ENCODE measurements at regions not wholly inside any gene's neighbourhood (a gene's known extent, or its start where the extent isn't known, plus 50 kb on each side); places are given as distances from the start of the nearest gene placed in this dataset.
"Not testable (repeated sequence)": the region's sequence is repeated elsewhere in the genome, so short reads cannot be mapped to it uniquely, and the experiment has no call there.

DNA sequence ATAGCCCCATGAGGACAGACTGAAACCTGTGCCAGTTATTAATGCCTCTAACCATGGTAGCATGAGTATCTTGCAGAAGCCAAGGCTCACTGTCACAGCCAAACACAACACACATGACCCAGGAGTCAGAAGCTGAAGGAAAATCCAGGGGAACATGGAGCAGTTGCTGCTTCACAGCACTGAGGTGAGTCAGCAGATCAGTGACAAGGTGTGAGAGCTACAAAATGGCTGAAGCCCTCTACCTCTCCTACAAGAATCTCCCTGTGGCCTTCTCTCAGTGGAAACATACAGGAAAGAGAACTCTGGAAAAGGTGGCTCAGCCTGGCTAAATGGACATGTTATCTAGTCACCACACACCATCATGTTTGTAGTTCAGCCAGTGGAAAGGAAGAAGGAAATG lies 93.5 kb downstream of the NAB1 start:
- H3K9me3 Mint-ChIP-seq (ENCODE audit: low read depth), result no peaks in the 10 kb centered on the region
- H3K27ac Mint-ChIP-seq, result no peak overlapping the region
- peaks cover 25% of the 10 kb centered on the region for H3K4me1 Mint-ChIP-seq (ENCODE audit: low read depth)
- H3K4me3 Mint-ChIP-seq, result no peak overlapping the region
- H3K27me3 Mint-ChIP-seq, result no peaks in the 10 kb centered on the region
- H3K36me3 Mint-ChIP-seq, result peaks cover 5% of the 10 kb centered on the region

DNA sequence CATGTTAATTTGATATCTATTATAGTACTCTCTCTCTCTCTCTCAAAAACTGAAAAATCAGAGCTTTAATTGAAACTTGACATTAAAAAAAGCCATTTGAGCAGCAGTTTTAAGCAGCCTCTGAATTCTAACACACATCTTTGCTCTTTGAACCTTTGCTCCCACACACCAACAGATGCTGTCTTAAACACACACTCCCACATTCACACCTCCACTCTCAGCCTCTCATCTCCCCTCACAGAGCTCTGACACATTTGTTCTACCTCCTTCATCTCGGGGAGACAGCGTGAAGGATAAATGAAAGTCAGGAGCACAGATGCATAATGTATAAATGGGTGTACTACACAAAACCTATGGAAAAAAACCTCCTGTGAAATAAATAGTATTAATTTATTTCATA lies 95.2 kb downstream of the NAB1 start:
- H3K36me3 Mint-ChIP-seq, result peaks cover 5% of the 10 kb centered on the region
- no peaks in the 10 kb centered on the region for H3K27me3 Mint-ChIP-seq
- H3K4me1 Mint-ChIP-seq (ENCODE audit: low read depth), result peaks cover 27% of the 10 kb centered on the region
- no peaks in the 10 kb centered on the region for H3K9me3 Mint-ChIP-seq (ENCODE audit: low read depth)
- H3K4me3 Mint-ChIP-seq, result no peak overlapping the region
- H3K27ac Mint-ChIP-seq, result peak overlapping the region; percentile 61

DNA sequence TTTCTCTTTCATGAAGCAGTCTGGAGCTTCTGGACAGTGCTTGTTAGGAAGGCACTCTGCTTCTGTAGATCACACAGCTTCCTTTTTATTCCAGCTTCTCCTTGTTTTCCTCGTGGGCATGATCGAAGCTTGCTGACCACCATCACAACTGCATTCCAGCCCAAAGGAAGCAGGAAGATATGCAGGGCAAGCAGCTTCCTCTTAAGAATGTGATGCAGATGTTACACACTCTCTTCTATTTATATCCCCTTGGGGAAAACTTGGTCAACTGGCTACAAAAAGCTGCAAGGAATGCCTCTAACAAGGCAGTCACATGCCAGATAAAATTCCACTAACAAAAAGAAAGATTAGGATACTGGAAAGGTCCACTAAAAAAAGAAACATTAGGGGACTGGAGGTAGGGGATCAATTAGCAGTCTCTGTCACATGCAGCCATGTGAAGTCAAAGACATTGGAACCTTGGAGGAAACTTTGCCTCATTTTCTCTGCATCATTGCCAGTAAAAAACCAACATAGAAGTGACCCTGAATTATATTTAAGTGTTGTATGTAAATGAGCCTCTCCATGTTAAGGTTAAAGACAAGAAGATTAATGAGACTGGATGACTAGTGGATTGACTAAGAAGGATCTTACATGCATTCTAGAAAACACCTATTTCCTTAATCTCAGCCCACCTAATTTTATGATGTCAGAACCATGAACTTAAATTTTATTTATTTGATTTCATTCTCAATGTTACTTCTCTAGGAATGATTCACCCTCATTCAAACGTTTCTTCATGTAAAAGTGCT lies 98.3 kb downstream of the NAB1 start:
- no peak overlapping the region for H3K4me3 Mint-ChIP-seq
- H3K27ac Mint-ChIP-seq, result no peak overlapping the region
- H3K9me3 Mint-ChIP-seq (ENCODE audit: low read depth), result no peaks in the 10 kb centered on the region
- no peaks in the 10 kb centered on the region for H3K36me3 Mint-ChIP-seq
- H3K27me3 Mint-ChIP-seq, result no peaks in the 10 kb centered on the region
- H3K4me1 Mint-ChIP-seq (ENCODE audit: low read depth), result peaks cover 27% of the 10 kb centered on the region

DNA sequence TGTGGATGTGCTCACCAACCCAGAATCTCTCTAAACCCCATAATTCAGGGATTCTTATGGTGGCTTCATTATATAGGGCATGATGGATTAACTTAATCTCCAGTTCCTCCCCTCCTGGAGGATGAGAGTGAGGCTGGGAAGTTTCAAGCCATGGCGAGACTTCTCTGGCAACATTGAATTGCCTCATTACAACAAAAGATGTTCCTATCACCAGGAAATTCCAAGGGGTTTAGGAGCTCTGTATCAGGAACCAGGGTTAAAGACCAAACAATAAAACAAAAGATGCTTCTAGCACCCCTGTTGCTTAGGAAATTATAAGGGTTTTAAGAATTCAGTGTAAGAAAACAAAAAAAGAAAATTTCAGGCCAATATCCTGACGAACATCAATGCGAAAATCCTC lies 100.1 kb downstream of the NAB1 start:
- Mint-ChIP-seq H3K27ac (no peak overlapping the region), H3K36me3 (no peaks in the 10 kb centered on the region), H3K9me3 (ENCODE audit: low read depth) (no peaks in the 10 kb centered on the region), H3K4me3 (no peak overlapping the region), H3K4me1 (ENCODE audit: low read depth) (peaks cover 16% of the 10 kb centered on the region), H3K27me3 (no peaks in the 10 kb centered on the region)

DNA sequence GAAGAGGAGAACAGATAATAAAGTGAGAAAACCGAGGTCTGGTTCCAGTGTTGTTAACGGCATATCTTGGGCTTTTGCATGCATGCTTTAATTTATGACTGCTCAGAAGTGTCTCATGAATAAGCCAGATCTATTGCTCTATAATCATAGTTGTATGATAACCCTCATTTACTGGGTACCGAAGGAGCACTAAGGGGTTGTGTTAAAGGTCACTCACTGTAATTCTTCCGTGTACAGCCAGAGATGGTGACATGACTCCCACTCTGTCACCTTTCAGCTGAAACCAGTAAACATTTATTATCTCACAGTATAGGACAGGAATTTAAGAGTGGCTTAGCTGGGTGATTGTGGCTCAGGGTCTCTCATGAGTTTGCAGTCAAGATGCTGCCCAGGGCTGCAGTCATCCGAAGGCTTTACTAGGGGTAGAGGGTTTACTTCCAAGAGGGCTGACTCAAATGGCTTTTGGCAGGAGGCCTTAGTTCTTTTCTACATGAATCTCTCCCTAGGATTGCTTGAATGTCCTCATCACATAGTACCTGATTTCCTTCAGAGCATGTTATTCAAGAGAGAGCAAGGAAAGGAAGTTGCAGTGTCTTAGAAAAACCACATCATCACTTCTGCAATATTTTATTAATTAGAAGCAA lies 107.0 kb downstream of the NAB1 start:
- Mint-ChIP-seq H3K9me3 (ENCODE audit: low read depth) (no peaks in the 10 kb centered on the region), H3K36me3 (peaks cover 5% of the 10 kb centered on the region), H3K27ac (no peak overlapping the region), H3K4me3 (no peak overlapping the region), H3K4me1 (ENCODE audit: low read depth) (peaks cover 14% of the 10 kb centered on the region), H3K27me3 (no peaks in the 10 kb centered on the region)

DNA sequence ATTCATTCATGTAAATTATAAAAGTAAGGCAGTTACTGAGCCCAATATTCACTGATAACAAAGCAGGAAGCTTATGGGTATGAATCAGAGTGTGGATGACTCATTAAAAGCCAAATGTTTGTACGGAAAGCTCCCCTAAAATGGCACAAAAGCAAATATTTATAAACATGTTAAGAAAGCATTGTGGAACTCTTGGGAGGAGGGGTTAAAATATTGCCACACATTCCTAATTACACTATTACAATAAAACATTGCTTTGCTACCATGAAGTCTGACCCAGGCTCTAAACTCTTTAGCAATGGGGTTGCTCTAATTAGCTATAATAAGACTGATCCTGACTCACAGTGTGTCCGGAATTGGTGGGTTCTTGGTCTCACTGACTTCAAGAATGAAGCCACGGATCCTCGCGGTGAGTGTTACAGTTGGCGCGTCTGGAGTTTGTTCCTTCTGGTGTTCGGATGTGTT lies 110.9 kb downstream of the NAB1 start:
- H3K9me3 Mint-ChIP-seq (ENCODE audit: low read depth), result no peaks in the 10 kb centered on the region
- H3K4me1 Mint-ChIP-seq (ENCODE audit: low read depth), result peaks cover 36% of the 10 kb centered on the region
- no peak overlapping the region for H3K27ac Mint-ChIP-seq
- H3K4me3 Mint-ChIP-seq, result no peak overlapping the region
- peaks cover 2% of the 10 kb centered on the region for H3K36me3 Mint-ChIP-seq
- H3K27me3 Mint-ChIP-seq, result no peaks in the 10 kb centered on the region

DNA sequence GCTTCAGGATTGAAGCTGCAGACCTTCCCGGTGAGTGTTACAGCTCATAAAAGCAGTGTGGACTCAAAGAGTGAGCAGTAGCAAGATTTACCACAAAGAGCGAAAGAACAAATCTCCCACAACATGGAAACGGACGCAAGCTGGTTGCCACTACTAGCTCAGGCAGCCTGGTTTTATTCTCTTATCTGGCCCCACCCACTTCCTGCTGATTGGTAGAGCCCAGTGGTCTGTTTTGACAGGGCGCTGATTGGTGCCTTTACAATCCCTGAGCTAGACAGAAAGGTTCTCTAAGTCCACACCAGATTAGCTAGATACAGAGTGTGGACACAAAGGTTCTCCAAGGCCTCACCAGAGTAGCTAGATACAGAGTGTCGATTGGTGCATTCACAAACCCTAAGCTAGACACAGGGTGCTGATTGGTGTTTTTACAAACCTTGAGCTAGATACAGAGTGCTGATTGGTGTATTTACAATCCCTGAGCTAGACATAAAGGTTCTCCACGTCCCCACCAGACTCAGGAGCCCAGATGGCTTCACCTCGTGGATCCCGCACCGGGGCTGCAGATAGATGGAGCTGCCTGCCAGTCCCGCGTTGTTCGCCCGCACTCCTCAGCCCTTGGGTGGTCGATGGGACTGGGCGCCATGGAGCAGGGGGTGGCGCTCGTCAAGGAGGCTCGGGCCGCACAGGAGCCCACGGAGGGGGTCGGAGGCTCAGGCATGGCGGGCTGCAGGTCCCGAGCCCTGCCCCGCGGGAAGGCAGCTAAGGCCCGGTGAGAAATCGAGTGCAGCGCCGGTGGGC lies 111.7 kb downstream of the NAB1 start:
- not testable (repeated sequence) for H3K36me3 Mint-ChIP-seq; H3K9me3 Mint-ChIP-seq (ENCODE audit: low read depth); H3K4me3 Mint-ChIP-seq; H3K27me3 Mint-ChIP-seq; H3K27ac Mint-ChIP-seq
- peaks cover 43% of the 10 kb centered on the region for H3K4me1 Mint-ChIP-seq (ENCODE audit: low read depth)

DNA sequence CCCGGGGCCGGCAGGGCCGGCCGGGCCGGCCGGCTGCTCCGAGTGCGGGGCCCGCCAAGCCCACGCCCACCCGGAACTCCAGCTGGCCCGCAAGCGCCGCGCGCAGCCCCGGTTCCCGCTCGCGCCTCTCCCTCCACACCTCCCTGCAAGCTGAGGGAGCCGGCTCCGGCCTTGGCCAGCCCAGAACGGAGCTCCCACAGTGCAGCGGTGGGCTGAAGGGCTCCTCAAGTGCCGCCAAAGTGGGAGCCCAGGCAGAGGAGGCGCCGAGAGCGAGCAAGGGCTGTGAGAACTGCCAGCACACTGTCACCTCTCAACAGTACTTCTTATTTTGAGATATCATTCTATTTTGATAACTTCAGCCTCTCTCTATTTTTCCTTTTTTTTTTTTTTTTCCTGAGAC lies 112.3 kb downstream of the NAB1 start:
- not testable (repeated sequence) for H3K27me3 Mint-ChIP-seq; H3K9me3 Mint-ChIP-seq (ENCODE audit: low read depth); H3K4me3 Mint-ChIP-seq; H3K36me3 Mint-ChIP-seq; H3K27ac Mint-ChIP-seq
- H3K4me1 Mint-ChIP-seq (ENCODE audit: low read depth), result peaks cover 43% of the 10 kb centered on the region

DNA sequence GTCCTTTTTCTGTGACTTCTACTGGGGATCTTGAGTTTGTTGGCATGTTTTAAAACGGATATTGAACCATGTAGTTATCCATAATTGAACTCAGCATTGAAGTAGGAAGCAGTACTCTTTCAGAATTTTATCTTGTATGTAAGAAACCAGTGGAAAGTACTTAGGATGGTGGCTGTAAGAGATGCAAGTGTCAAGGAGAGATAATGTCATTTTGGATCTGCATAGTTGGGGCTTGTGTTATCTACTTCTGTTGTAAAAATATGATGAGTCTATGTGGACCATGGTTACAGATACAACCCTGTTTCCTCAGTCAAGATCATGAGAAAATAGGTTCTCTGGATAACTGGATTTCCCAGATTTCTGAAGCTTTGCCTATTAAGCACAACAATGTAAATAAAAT lies 113.7 kb downstream of the NAB1 start:
- Mint-ChIP-seq H3K36me3 (peaks cover 1% of the 10 kb centered on the region), H3K27me3 (no peaks in the 10 kb centered on the region), H3K4me3 (no peak overlapping the region), H3K9me3 (ENCODE audit: low read depth) (no peaks in the 10 kb centered on the region), H3K27ac (no peak overlapping the region), H3K4me1 (ENCODE audit: low read depth) (peaks cover 49% of the 10 kb centered on the region)

DNA sequence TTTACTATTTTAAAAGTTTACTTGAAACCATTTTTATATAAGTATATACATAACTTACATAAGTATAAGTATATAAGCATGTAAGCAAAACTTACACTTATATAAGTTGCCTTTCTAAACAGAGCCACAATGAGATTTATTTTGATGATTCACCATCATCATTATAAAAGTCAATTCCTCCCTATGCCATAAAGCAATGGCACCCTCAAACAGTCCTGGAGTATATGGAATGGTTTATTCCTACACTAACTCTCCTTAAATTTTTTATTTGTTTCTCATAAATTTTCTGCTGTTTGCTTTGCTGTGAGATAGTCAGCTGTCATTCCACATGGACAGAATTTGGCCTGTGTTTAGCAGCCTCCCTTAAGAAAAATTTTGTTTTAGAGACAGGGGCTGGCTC lies 114.2 kb downstream of the NAB1 start:
- peaks cover 51% of the 10 kb centered on the region for H3K4me1 Mint-ChIP-seq (ENCODE audit: low read depth)
- H3K4me3 Mint-ChIP-seq, result no peak overlapping the region
- H3K36me3 Mint-ChIP-seq, result no peaks in the 10 kb centered on the region
- H3K27me3 Mint-ChIP-seq, result no peaks in the 10 kb centered on the region
- H3K27ac Mint-ChIP-seq, result peak overlapping the region; percentile 62
- H3K9me3 Mint-ChIP-seq (ENCODE audit: low read depth), result no peaks in the 10 kb centered on the region

DNA sequence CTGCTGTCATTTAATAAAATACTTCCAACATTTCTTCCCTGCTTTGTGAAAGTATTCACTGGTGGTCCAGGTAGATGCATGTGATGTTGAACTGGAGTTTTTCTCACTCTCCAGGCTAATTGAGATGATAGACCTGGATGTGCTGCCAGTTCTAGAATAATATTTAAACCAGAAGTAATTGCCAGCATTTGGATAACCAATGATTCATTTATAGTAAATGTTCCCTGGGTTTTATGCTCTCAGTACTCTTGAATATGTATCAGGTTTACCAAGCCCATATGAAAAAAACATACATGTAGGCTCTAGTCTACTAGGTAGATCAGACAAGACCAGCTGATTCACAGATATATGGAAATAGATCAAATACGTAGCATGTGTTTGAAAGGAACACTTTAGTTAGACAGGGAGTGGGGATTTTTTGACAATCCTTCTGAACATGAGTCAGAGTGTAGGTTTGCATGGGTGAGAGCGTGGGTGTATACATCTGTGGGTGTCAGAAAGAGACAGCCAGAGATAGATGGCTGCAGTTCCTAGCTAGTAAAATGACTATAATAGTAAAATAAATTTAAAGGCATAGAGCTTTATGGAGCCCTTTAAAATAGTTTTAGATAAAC lies 115.1 kb downstream of the NAB1 start:
- H3K27ac Mint-ChIP-seq, result peak overlapping the region; percentile 62

DNA sequence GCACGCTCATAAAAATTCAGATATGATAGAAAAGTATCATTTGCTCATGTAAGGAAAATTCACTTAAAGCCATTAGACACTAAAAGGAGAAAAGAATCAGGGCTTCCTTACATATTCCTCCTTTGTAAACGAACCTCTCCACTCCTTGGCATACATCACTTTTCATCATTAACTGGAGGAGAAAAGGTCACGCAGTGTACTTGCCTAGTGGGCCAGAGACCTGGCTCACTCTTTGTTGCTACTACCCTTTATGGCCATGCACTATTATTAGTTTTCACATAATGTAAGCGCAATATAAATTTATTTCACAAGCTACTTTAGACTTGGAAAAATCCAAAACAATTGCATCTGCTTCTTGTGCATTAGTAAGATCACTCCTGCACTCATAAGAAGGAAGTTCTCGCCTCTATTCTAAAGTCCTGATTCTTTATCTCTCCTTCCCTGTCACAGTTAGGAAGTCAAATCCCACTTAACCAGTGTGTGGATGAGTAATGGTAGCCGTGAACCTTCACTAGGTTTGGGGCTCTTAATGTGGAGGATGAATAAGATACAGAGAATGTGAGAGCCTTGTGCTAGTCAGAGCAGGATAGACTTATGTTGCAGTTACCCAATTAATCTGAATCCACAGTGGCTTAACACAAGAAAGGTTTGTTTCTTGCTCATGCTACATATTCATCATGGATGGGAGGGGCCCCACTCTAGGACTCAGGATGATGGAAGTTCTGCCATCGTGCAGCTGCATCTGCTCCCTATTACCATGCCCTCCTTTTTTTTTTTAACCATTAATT lies 115.0 kb upstream of the GLS start:
- no peaks in the 10 kb centered on the region for H3K36me3 Mint-ChIP-seq
- no peak overlapping the region for H3K27ac Mint-ChIP-seq
- H3K4me1 Mint-ChIP-seq (ENCODE audit: low read depth), result peaks cover 44% of the 10 kb centered on the region
- H3K27me3 Mint-ChIP-seq, result no peaks in the 10 kb centered on the region
- no peaks in the 10 kb centered on the region for H3K9me3 Mint-ChIP-seq (ENCODE audit: low read depth)
- no peak overlapping the region for H3K4me3 Mint-ChIP-seq

More for the DNA sequence above, 115.1 kb downstream of the NAB1 start:
- Mint-ChIP-seq H3K4me3 (peak overlapping the region; percentile 14), H3K36me3 (no peaks in the 10 kb centered on the region), H3K4me1 (ENCODE audit: low read depth) (peaks cover 52% of the 10 kb centered on the region), H3K27me3 (no peaks in the 10 kb centered on the region), H3K9me3 (ENCODE audit: low read depth) (no peaks in the 10 kb centered on the region)

DNA sequence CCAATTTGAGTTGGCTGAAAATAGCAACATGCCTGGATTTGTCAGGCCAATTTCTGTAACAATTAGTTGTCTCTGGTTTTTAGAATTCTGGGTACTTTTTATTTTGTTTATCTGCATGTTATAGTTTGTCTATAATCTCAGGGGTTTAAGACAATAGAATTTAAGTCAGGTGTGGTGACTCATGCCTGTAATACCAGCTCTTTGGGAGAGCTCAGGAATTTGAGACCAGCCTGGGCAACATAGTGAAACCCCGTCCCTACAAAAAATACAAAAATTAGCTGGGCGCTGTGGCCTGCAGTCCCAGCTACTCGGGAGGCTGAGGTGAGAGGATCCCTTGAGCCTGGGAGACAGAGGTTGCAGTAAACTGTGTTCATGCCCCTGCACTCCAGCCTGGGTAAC lies 114.4 kb upstream of the GLS start:
- no peak overlapping the region for H3K27ac Mint-ChIP-seq
- no peaks in the 10 kb centered on the region for H3K9me3 Mint-ChIP-seq (ENCODE audit: low read depth)
- no peak overlapping the region for H3K4me3 Mint-ChIP-seq
- peaks cover 44% of the 10 kb centered on the region for H3K4me1 Mint-ChIP-seq (ENCODE audit: low read depth)
- H3K27me3 Mint-ChIP-seq, result no peaks in the 10 kb centered on the region
- no peaks in the 10 kb centered on the region for H3K36me3 Mint-ChIP-seq

DNA sequence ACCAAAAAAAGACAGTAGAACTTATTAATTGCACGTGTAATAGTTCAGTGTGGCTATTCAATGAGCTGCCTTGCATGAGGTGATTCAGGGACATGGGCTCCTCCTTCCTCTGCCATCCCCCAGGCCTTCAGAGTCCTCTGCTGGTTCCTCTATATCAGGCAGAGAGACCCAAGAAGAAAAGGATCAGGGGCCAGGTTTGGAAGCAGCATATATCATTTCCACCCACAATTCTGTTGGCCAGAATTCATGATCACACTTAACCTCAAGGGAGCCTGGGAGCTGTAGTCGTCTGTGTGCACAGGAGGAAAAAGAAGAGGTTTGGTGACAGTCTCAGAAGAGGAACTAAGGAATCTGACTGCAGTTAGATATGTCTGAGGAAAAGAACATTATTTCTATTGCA lies 114.0 kb upstream of the GLS start:
- Mint-ChIP-seq H3K36me3 (no peaks in the 10 kb centered on the region), H3K27me3 (no peaks in the 10 kb centered on the region), H3K4me1 (ENCODE audit: low read depth) (peaks cover 44% of the 10 kb centered on the region), H3K27ac (no peak overlapping the region), H3K4me3 (no peak overlapping the region), H3K9me3 (ENCODE audit: low read depth) (no peaks in the 10 kb centered on the region)
